Hematopoietic multipotent progenitor cell treated with erythropoietin and hydrocortisone succinate and interleukin-3 and kit ligand, for 4 days (in vitro differentiated cells): ENCODE measurements at regions not wholly inside any gene's neighbourhood (a gene's known extent, or its start where the extent isn't known, plus 50 kb on each side); places are given as distances from the start of the nearest gene placed in this dataset.
"Not testable (repeated sequence)": the region's sequence is repeated elsewhere in the genome, so short reads cannot be mapped to it uniquely, and the experiment has no call there.

ENCODE experiments used
- DNase-seq: peaks from one replicate; pipeline ENCODE4 v3.0.0-alpha.2; 2015

- no peak for DNase-seq
Measured at GRCh38 chr5:167850911-167851310, 440.5 kb upstream of the WWC1 start.

DNA sequence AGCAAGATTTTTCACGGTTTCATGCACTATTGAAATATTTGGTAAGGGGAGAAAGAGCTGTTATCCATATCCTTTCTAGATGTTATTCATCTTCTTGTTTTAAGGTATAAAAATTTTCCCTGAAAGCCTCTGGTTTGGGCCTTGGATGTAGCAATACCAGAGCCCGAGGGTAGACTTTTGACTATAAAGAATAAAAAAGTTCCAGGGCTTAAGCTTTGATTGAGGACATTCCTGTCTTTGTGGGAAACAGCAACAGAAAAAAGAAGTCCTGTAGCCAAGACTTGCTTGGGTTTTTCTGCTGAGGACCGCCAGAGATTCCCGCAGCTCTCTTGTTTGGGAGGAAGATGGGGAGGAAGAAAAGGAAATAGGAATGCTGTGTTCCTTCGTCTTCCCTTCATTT, 440.0 kb upstream of the WWC1 start:
- DNase-seq = no peak

- DNase-seq = no peak
Measured at GRCh38 chr5:167852515-167852914, 438.9 kb upstream of the WWC1 start.

DNA sequence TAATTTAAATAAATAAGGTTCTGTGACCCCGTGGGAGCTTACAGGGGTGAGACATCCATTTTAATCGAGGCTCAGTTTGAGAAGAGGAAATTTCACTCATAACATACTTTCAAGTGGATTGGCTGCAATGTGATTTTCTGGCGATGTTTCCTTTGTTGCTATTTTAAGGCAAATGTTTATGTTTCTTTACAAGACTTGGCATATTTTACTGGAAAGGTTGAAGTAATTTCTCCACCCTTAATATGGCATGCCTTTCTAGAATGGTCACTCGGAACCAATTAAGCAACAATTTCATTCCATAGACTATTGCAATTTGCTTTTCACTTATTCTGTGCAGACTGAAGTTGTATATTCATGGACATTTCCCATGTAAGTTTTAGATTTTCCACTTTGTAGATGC, 438.0 kb upstream of the WWC1 start:
- DNase-seq = no peak

DNA sequence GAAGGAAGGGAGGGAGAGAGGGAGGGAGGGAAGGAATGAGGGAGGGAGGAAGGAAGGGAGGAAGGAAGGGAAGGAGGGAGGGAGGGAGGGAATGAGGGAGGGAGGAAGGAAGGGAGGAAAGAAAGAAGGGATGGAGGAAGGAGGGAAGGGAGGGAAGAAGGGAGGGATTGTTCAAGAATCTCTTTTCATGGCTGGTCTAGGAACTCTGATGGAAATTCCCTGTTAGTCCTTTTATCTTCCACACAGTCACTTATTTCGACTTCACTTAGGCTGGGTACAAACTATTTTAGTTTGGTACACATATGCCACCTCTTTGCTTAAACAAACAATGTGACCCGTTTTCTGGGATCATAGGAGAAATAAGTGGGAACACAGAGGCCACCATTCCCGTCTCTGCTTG, 435.6 kb upstream of the WWC1 start:
- DNase-seq = no peak

GRCh38 chr5:167857321-167857720, 434.1 kb upstream of the WWC1 start:
- no peak for DNase-seq

GRCh38 chr5:167858186-167858855, 433.1 kb upstream of the WWC1 start:
- not testable (repeated sequence) for DNase-seq

DNA sequence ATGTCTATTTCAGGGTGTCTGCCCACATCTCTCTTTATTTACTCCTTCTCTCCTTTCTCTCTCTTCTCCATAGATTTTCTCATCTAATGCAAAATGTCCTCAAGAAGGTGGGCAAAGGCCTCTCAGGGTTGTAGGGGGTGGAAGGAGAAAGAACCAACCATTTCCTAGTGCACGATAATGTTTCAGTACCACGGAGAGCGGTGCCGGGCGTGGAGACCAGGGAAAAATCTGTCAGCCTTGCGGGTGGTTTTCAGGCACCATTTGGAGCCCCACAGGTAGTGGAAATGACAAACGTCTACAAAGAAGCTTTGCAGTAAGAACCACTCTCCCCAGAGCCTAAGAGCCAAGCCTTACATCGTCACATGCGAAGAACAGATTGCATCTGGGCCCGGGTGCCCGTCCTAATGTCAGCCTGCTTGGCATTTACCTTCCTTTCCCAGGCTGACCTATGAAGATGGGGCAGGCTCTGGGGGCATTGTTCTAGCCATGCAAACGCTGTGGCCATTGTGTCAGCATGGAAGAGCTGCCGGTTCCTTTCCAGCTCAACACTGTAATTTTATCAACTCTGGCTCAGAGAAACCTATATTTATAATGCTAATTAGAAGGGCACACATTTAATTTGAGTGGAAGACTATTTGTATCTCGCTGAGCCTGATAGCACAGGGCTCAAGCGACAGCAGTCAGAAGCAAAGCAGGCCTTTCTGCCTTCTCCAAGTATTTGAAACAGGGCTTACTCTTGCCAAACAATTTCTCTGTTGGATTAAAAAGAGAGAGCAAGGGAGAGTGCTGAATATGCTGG, 430.1 kb upstream of the WWC1 start:
- peak; percentile 43 for DNase-seq

DNA sequence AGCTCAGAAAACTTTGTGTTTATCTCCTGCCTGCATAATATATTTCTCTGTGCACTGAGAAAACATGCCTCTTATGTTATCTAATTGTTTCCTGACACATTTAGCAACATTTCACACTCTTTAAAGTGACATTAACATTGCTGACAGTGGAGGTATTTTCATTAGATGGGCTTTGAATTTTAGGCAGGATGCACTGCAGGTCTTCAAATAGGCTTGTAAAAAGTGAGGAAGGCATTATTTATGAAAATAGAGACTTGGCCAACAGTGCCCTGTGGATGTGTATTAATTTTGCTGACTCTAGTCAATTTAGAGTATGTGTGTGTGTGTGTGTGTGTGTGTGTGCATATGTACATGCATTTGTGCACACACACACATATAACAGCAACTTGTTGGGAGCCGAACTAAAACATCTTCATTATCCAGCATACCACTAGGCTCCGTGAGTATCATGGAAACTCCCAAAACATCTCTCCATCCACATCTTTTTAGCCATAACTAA, 429.5 kb upstream of the WWC1 start:
- no peak for DNase-seq

- peak; percentile 2 for DNase-seq
Measured at GRCh38 chr5:167863883-167864282, 427.6 kb upstream of the WWC1 start.

GRCh38 chr5:167864801-167865200, 426.6 kb upstream of the WWC1 start:
- no peak for DNase-seq

DNA sequence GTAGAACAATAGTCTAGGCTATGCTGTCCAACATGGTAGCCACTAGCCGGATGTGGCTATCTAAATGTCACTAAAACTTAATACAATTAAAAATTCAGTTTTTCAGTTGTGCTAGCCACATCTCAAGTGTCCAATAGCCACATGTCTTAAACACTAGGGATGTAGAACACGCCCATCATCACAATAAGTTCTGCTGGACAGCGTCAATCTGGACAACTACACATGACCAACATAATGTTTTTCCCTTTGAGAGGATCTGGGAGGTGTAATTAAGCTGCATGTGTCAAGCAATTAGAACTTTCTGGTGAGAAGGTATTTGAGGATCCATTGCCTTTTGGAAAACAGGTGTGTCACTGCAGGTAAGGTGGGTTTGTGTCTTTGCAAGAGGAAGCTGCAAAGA, 424.6 kb upstream of the WWC1 start:
- DNase-seq = no peak

- DNase-seq = no peak
Measured at GRCh38 chr5:167867281-167867680, 424.2 kb upstream of the WWC1 start.

DNA sequence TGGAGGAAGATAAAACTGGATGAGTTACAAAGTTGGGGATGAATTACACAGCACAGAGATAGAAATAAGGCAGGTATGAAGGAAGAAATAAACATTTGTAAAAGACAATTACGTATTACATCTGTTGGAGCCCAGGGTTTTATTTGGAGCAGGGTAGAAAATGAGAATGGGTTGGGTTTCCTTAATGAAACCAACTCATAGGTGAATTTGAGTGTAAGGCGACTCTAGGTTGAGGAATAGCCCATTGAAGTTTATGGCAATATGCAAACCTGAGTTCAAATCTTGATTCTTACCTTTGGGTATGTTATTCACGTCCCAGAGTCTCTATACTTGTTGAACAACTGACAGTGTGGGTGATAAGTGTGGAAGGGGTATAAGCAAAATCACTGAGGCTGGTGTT, 422.3 kb upstream of the WWC1 start:
- DNase-seq = no peak

- no peak for DNase-seq
Measured at GRCh38 chr5:167870055-167870454, 421.4 kb upstream of the WWC1 start.

DNA sequence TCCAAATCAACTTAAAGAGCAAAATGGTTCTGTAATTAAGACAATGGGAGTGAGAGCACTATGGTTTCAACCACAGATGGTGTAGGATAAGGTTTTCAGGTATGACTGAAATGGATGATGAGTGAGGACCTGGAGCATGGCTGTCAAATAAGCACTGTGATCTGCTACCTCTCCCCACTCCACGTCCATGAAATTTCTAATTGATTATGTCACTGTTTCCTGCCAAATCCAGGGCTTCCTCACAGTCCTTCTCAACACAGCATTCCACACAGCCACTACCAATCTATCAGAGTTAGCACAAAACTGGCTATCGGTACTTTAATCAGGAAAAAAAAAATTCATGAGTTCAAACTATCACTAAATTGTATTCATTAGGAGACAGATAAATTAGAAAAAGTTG, 420.4 kb upstream of the WWC1 start:
- DNase-seq = no peak

GRCh38 chr5:167872791-167873190, 418.7 kb upstream of the WWC1 start:
- no peak for DNase-seq

DNA sequence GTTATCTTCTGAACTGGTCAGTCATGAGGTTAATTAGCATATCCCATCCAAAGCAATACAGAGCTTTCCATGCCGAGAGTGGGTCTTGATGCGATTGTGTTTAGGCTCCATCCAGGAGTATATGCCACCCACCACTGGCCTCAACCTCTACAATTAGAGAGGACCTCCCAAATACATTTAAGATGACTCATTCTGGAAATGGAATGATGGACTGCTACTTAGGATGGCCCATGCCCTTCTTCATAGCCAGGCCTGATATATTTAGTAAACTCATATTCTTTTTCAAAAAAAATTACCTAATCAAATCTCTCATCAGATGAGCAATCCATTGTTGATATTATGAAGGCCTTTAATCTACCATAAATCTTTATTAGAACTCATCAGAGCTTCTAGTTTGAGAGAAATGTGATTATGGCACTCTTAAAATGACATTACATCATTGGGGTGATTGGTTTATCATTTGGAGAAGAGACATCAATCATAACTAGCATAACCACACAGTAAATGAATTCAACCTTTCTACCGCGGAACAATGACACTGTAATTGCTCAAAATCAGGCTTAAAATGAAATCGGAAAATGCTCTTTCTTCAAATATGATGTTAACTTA, 414.2 kb upstream of the WWC1 start:
- no peak for DNase-seq

- DNase-seq = no peak
Measured at GRCh38 chr5:167877924-167878323, 413.5 kb upstream of the WWC1 start.

GRCh38 chr5:167880420-167880819, 411.0 kb upstream of the WWC1 start:
- no peak for DNase-seq

DNA sequence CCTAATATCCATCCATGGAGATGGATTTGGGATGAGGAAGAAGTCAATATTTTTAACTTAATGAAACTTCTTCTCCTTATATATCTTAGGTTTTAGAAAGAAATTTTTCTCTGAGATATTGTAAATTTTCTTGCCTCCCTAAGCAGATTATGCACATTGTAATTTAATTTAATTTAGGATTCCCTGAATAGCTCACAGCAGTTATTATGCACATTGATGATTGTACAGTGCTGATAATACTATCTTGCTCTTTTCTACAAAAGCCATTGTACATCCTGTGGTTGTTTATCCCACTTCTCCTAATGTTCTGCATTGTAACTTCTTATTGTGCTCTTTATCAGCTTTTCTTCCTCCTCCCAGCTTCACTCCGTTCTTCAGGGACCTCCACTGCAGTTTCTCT, 410.4 kb upstream of the WWC1 start:
- DNase-seq = no peak

GRCh38 chr5:167886196-167886595, 405.2 kb upstream of the WWC1 start:
- DNase-seq = no peak

GRCh38 chr5:167888393-167888792, 403.1 kb upstream of the WWC1 start:
- no peak for DNase-seq

DNA sequence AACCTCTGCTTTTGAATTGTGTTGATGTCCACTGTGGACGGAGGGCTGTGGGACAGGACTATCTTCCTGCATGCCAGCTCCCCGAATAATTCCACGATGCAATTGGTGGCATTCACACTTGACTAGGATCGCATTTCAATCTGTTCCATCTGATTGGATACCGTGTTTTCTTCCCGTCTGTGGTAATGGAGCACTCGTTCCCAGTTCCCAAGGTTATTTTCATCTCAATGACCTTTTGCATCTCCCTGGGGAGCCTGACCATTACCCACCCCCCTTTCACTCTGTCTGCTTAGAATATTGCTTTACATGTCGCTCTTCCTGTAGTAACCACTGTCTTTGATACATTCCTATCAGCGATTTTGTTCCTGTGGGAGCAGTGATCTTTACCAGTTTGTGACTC, 402.2 kb upstream of the WWC1 start:
- no peak for DNase-seq
